GM19238 (cell line): ENCODE measurements at regions not wholly inside any gene's neighbourhood (a gene's known extent, or its start where the extent isn't known, plus 50 kb on each side); places are given as distances from the start of the nearest gene placed in this dataset.
"Not testable (repeated sequence)": the region's sequence is repeated elsewhere in the genome, so short reads cannot be mapped to it uniquely, and the experiment has no call there.

ENCODE experiments used
- DNase-seq: peaks from one replicate; pipeline ENCODE4 v3.0.0; 2011; ENCODE audit warnings: low spot score; ENCODE audit not compliant: insufficient read length

DNA sequence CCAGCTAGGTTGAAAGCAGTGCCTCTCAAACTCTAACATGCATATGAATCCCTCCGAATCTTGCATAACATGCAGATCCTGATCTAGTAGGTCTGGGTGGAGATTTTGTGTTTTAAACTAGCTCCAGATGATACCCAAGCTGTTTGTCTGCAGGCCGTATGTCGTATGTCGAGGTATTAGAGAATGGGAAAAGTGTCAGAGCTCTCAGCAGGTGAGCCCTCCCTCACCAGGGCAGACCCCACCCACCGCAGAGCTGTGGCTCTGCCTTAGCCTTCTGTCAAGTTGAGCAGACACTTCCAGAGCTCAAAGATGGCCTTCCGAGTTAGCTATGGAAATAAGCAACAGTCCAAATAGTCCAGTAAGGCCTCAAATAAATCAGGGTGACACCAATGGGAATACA is 83.2 kb upstream of the MAP3K1 start:
- DNase-seq, result no peak

GRCh38 chr5:56731473-56731872 is 83.9 kb upstream of the MAP3K1 start:
- not testable (repeated sequence) for DNase-seq

DNA sequence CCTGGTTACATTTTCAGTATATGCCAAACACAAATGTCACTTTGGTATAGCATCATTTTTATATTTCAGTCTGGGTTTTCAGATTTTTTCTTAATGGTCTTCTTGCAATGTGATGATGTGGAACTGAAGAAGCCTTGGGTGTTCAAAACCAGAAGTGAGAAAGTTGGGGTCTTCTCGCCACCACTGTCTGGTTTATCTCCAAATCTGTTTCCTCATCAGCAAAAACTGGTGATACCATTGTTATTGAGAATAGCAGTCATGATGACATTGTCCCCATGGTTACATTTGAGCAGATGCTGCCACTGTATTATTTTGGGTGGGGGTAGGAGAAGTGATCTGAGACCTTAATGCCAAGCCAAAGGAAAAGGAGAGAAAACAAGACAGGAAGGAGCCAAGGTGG is 85.9 kb upstream of the MAP3K1 start:
- no peak for DNase-seq

DNA sequence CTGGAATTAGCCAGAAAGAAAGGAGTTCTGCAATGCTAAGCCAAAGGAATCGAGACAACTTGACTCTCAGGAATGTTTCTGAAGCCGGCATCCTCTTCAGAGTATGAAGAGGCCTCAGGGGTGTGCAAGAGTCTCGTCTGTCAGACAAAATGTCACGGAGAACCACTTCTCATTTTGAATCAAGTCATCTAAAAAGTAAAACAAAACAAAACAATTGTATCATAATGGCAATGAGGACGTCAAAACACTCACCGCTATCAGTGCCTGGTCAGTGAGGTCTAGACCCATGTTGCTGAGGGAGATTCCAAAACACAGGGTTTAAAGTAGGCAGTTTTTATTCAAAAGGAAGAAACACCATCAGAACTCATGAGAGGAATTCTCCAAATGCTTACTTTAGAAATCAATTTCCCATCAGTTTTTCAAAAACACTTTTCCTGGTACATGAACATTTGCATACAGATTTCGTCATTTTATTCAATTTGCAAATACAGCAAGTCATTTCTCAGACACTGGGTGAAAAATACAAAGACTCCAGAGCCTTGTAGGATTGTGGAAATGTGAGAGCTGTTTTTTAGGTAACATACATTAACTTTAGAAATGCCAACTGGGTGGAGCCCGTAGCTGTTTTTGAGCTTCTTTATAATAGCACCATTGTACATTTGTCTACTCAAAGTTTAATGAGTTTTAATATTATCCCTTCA is 89.5 kb upstream of the MAP3K1 start:
- DNase-seq, result no peak

DNA sequence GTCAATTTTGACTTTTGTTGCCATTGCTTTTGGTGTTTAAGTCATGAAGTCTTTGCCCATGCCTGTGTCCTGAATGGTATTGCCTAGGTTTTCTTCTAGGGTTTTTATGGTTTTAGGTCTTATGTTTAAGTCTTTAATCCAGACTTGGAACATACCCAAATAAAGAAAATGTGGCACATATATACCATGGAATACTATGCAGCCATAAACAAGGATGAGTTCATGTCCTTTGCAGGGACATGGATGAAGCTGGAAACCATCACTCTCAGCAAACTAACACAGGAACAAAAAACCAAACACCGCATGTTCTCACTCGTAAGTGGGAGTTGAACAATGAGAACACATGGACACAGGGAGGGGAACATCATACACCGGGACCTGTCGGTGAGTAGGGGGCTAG is 90.5 kb upstream of the MAP3K1 start:
- DNase-seq, result not testable (repeated sequence)

DNA sequence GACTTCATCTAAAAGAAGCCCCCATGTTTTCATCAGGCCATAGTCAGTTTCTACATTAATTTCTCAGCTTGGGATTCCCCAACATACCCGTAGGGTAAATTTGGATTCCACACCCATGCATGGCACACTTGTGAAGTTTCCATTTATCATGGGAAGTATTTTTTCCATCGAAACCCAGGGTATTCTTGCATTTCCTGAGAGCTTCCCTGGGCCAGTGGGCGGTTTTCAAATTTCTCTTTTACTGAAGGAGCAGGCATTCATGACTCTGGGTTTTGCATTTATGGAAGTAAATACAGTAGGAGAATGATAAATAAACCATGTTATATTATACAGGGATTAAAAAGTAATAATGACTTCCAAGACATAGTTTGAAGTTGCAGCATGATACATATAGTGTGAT is 93.0 kb upstream of the MAP3K1 start:
- no peak for DNase-seq

DNA sequence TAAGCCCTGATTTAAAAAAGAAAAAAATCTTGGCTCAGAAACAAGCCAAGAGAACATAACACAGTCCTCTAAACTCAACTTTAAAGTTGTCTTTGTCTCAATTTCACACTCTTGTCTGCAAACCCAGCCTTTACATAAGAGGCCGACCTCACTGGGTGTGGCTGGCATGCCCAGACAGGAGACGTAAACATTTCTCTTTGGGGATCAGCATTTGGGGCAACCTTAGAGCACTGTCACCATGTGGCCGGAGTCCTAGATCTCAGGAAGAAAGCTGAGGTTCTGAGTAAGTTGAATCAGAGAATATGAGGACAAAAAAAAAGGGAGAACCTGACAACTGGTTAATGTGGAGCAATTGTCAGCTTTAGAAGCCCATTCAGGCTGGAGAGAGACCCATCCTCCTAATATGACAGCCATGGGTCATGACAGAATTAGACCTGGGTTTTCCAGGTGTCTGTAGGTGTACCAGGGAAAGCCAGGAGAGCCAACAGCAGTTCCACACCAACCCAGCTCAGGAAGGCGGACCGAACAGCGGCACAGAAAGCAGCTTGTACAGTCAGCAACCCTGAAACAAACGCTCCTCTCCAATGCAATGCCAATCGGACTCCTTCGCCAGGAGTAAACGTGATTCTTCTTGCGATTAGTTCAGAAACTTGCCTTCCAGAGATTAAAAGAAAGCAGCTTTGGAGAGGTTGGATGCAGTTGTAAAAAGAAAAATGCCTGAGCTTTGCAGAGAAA is 97.9 kb upstream of the MAP3K1 start:
- DNase-seq, result no peak

DNA sequence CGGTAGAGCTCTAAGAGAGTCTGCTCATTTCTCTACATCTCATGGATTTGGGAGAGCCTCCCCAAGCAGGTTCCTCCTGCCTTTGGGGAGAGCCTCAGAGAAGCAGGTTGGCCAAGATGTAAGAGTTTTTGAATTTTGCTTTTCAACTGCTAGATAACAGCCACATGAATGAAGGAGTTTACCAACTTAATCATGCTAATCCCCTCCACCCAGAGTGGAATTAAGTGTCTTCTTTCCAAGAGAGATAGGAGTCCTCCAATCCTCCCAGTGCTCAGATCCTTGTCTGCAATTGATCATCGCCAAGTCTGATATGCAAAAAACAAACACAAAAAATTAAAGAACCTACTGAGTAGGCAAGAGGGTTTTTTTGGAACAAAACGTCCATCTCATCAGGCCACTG is 99.4 kb upstream of the MAP3K1 start:
- no peak for DNase-seq

DNA sequence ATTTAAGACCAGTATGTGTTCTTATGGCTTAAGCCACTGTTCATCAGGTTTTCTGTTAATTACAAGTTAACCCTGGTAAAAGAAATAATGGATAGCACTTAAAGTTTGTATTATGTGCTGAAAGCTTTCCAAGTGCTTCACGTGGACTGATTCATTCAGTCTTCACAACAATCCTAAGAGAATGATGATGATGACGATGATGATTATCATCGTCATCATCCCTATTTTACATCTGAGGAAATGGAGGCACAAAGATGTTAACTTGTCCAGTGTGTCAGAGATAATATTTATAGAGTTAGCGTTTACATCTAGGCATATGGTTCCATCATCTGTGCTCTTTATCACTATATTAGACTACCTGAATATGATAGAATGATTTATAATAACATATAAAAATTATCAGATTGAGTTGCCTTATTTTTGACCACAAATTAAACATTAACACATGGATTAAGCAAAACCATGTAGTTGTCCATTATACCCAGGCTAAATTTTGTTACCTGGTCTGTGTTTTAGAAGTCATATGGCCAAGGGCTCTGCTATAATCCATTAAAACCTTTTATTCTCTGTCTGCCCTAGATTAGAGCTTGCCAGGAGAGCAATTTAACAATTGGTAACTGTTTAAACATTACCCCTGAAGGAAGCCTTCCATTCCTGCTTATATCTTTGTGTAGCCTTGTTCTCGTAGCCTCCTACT is 102.3 kb upstream of the MAP3K1 start:
- no peak for DNase-seq

DNA sequence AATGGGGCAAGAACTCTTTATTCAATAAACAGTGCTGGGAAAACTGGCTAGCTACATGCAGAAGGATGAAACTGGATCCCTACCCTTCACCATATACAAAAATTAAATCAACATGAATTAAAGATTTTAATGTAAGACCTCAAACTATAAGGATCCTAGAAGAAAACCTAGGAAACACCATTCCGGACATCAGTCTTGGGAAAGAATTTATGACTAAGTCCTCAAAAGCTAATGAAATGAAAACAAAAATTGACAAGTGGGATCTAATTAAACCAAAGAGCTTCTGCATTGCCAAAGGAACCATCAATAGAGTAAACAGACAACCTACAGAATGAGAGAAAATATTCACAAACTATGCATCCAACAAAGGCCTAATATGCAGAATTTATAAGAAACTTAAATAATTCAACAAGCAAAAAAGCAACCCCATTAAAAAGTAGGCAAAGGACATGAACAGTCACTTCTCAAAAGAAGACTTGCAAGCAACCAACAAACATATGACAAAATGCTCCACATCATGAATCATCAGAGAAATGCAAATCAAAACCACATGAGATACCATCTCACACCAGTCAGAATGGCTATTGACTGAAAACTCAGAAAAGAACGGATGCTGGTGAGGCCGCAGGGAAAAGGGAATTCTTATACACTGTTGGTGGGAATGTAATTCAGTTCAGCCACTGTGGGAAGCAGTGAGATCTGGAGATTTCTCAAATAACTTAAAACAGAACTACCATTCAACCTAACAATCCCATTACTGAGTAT is 104.3 kb upstream of the MAP3K1 start:
- no peak for DNase-seq

DNA sequence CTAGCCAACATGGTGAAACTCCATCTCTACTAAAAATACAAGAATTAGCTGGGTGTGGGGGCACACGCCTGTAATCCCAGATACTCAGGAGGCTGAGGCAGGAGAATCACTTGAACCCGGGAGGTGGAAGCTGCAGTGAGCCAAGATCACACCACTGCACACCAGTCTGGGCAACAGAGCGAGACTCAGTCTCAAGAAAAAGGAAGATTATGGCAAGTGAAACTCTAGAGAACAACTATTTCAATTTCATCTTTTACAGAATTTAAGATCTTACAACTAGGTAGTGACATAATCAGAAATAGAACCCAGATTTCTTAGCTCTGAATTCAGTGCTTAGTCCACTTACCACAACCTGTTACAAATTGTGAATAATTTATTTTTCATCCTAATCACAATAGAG is 108.8 kb upstream of the MAP3K1 start:
- DNase-seq, result no peak

DNA sequence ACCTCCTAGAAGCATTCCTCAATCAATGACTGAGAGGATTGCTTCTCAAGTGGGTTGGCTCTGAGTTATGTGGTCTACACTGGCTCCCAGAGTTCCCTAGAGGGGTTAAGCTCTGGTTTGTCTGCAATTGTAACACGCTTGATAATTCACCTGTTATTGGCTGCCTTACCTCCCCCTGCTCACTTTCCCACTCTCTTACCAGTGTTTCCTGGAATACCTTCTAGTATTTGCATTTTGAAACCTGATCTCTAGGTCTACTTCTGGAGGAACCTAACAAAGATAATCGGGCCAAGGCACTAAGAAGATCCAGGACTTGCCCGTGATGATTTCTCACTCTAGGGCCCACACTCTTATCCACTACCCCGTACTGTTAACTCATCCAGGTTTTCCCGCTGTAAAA is 110.1 kb upstream of the MAP3K1 start:
- DNase-seq, result no peak

DNA sequence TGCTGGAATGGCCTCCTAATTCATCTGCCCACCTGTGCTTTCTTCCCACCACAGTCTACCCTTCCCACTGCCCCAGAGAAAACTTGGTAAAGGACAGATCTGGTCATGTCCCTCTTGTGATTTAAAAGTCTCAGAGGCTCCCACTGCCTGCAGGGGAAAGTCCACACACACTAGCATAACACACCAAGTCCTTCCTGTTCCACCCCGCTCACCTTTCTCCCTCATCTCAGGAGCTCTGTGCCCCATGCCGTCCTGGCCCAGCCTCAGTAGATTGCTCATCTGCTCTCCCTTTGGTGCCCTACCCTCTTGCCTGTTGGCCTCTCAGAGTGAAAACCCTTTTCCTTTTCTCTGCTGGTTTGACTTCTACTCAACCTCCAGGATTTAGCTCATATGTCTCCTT is 111.4 kb upstream of the MAP3K1 start:
- no peak for DNase-seq

DNA sequence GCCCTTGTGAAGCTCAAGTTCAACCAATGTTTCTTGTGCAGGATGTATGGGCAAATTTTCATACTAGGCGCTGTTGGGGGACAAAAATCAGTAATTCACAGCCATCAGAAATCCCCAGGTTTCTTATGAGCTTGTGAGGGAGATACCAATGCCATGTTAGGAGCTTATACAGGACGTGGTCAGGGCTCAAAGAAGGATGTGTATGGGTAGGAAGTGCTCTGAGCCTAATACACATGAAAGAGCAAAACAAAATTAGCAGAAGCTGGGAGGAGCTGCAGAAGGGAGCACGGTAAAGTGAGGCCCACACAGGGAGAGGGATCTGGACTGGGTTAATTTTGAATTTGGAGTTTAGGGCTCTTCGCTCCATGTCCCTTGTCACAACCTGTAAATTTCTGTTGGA is 114.6 kb upstream of the MAP3K1 start:
- DNase-seq, result no peak

GRCh38 chr5:56699538-56699937 is 115.8 kb upstream of the MAP3K1 start:
- no peak for DNase-seq

- DNase-seq, result no peak
These were observed 116.6 kb upstream of the MAP3K1 start for GRCh38 chr5:56698463-56699381.

GRCh38 chr5:56696900-56697299 is 118.4 kb upstream of the MAP3K1 start:
- DNase-seq, result no peak

DNA sequence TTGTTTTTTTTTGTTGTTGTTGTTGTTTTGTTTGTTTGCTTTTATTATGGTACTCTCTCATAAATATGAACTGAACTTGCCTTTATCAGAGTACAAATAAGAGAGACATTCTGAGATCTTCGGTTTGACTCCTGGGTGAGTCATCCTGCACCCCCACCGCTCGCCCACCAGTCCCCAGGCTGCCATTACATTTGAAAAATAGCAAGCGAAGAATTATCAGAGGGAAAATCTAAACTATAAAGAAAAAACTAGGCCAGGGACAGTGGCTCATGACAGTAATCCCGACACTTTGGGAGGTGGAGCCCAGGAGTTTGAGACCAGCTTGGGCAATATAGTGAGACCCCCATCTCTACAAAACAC is 122.1 kb upstream of the MAP3K1 start:
- DNase-seq, result no peak

- DNase-seq, result no peak
These were observed 122.8 kb upstream of the MAP3K1 start for GRCh38 chr5:56692359-56693219.

DNA sequence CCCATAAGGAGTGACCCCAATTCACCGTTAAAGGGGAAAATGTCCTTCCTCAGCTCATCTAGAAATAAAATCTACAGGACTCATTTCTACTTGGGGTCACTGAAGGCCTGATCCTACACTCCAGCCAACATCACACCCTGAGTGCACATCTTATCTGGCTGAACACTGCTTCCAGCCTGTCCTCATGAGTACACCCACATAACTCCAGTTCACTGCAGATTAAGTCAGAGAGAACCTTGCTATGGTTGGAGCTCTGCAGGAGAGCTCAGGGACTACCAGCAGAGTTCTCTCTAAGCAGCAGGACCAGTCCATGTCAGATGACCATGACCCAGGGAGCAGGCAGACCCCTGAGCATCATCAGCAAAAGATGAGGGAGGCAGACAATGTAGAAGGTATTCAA is 126.9 kb upstream of the MAP3K1 start:
- no peak for DNase-seq
